ENCODE measurements at regions not wholly inside any gene's neighbourhood (a gene's known extent, or its start where the extent isn't known, plus 50 kb on each side); places are given as distances from the start of the nearest gene placed in this dataset.

- no peak overlapping the region for H3K4me3 ChIP-seq (replicated peaks in 1 of 2; ENCODE audit: low read depth in 1 of 2, low read length in 2 of 2)
- H3K36me3 ChIP-seq (ENCODE audit: control insufficient read depth in 1 of 2, insufficient read depth in 2 of 2, low read length in 2 of 2): no peaks in the 10 kb centered on the region
- intact Hi-C loops (cut with micrococcal nuclease): no loop called here
- no peak for ATAC-seq
- no peak overlapping the region for H3K27ac ChIP-seq (ENCODE audit: low read depth, low read length)
- no peaks in the 10 kb centered on the region for H3K9me2 ChIP-seq (ENCODE audit: insufficient read depth)
- no peak overlapping the region for H2AFZ ChIP-seq (ENCODE audit: low read depth, low read length, poor library complexity, severe bottlenecking)
- peaks cover 17% of the 10 kb centered on the region for H3K27me3 ChIP-seq (ENCODE audit: insufficient read depth, low read length)
- no peak overlapping the region for H3K4me2 ChIP-seq (ENCODE audit: low read length)
- H3K9ac ChIP-seq (ENCODE audit: low read length): no peak overlapping the region
- TF ChIP-seq SIN3A (IDR thresholded peaks at IDR 0.05; ENCODE audit: low read depth): no peak
- TF ChIP-seq JUND (IDR thresholded peaks at IDR 0.05): no peak
- no peak for TF ChIP-seq CBX3 (IDR thresholded peaks at IDR 0.05; ENCODE audit: low read depth)
- no peak for TF ChIP-seq ZBTB33 (IDR thresholded peaks at IDR 0.05; ENCODE audit: extremely low read depth, insufficient replicate concordance, low read length)
- TF ChIP-seq RAD21 (IDR thresholded peaks at IDR 0.05; ENCODE audit: low read depth): no peak
- no peak for TF ChIP-seq EZH2phosphoT487 (IDR thresholded peaks at IDR 0.05; ENCODE audit: borderline replicate concordance)
- no peak for TF ChIP-seq EGR1 (IDR thresholded peaks at IDR 0.05; ENCODE audit: low read depth)
- no peak for TF ChIP-seq ELF1 (IDR thresholded peaks at IDR 0.05; ENCODE audit: borderline replicate concordance, low read depth)
- no peaks in the 10 kb centered on the region for H3K79me2 ChIP-seq (ENCODE audit: insufficient read depth, low read length)
- no peak for DNase-seq (ENCODE audit: low read depth, low spot score)
- no peaks in the 10 kb centered on the region for H3K9me3 ChIP-seq (ENCODE audit: control insufficient read depth in 1 of 2, insufficient read depth in 1 of 2, low read depth in 1 of 2, low read length in 2 of 2)
- ChIA-PET POLR2A (no interaction called here), CTCF (no interaction called here), RAD21 (ENCODE audit: low non-redundant PET in 1 of 2, low total read pairs in 2 of 2, uncharacterized antibody in 2 of 2, unreplicated experiment in 2 of 2) (no interaction called here)
- BruUV-seq (replicated peaks): no TSS peak
- H3K4me1 ChIP-seq (ENCODE audit: control insufficient read depth in 1 of 2, insufficient read depth in 2 of 2, low read length in 2 of 2): no peaks in the 10 kb centered on the region
- H4K20me1 ChIP-seq (ENCODE audit: insufficient read depth): no peaks in the 10 kb centered on the region
Observed at GRCh38 chr2:17182399-17182798, 335.8 kb downstream of the RAD51AP2 start.

GRCh38 chr2:17181051-17181752, 337.0 kb downstream of the RAD51AP2 start:
- CTCF ChIA-PET: no interaction called here
- TF ChIP-seq ELF1 (IDR thresholded peaks at IDR 0.05; ENCODE audit: borderline replicate concordance, low read depth) (no peak), SRF (IDR thresholded peaks at IDR 0.05; ENCODE audit: low read depth) (no peak), EZH2 (IDR thresholded peaks at IDR 0.05) (no peak), SIN3A (IDR thresholded peaks at IDR 0.05; ENCODE audit: low read depth) (no peak), MAX (IDR thresholded peaks at IDR 0.05) (no peak), POLR2A (IDR thresholded peaks at IDR 0.05; ENCODE audit: borderline replicate concordance, extremely low read depth, insufficient read depth, insufficient read length) (no peak), CTCF (IDR thresholded peaks at IDR 0.05 in 2 of 3, conservative IDR thresholded peaks at IDR 0.05 in 1 of 3; ENCODE audit: borderline replicate concordance in 1 of 3, insufficient read depth in 1 of 3, low read depth in 2 of 3, low read length in 2 of 3) (no peak), YY1 (IDR thresholded peaks at IDR 0.05; ENCODE audit: extremely low read depth, insufficient replicate concordance, low read depth, low read length) (no peak), CBX3 (IDR thresholded peaks at IDR 0.05; ENCODE audit: low read depth) (no peak), FOSL1 (IDR thresholded peaks at IDR 0.05; ENCODE audit: low read depth) (no peak), ATF3 (IDR thresholded peaks at IDR 0.05) (no peak), TCF7L2 (IDR thresholded peaks at IDR 0.05; ENCODE audit: borderline replicate concordance, extremely low read depth, insufficient read depth, insufficient read length) (no peak)

More at GRCh38 chr2:17181051-17181752, 337.0 kb downstream of the RAD51AP2 start:
- Histone ChIP-seq H3K9me2 (ENCODE audit: insufficient read depth) (no peaks in the 10 kb centered on the region), H3K9me3 (ENCODE audit: control insufficient read depth in 1 of 2, insufficient read depth in 1 of 2, low read depth in 1 of 2, low read length in 2 of 2) (no peaks in the 10 kb centered on the region), H3K27me3 (ENCODE audit: insufficient read depth, low read length) (peaks cover 8% of the 10 kb centered on the region; the same call in 1 of the 2 replicates), H3K36me3 (ENCODE audit: control insufficient read depth in 1 of 2, insufficient read depth in 2 of 2, low read length in 2 of 2) (no peaks in the 10 kb centered on the region), H4K20me1 (ENCODE audit: insufficient read depth) (no peaks in the 10 kb centered on the region), H3K27ac (ENCODE audit: low read depth, low read length) (no peak overlapping the region), H3K4me3 (replicated peaks in 1 of 2; ENCODE audit: low read depth in 1 of 2, low read length in 2 of 2) (no peak overlapping the region), H3K79me2 (ENCODE audit: insufficient read depth, low read length) (no peaks in the 10 kb centered on the region), H3K9ac (ENCODE audit: low read length) (no peak overlapping the region), H2AFZ (ENCODE audit: low read depth, low read length, poor library complexity, severe bottlenecking) (no peak overlapping the region), H3K4me1 (ENCODE audit: control insufficient read depth in 1 of 2, insufficient read depth in 2 of 2, low read length in 2 of 2) (no peaks in the 10 kb centered on the region), H3K4me2 (ENCODE audit: low read length) (no peak overlapping the region)
- ChIA-PET POLR2A (no interaction called here), RAD21 (ENCODE audit: low non-redundant PET in 1 of 2, low total read pairs in 2 of 2, uncharacterized antibody in 2 of 2, unreplicated experiment in 2 of 2) (no interaction called here)
- no peak for DNase-seq (ENCODE audit: low read depth, low spot score)
- intact Hi-C loops (cut with micrococcal nuclease): no loop called here
- no TSS peak for BruUV-seq (replicated peaks)
- no peak for ATAC-seq

Data from HCT116 (cell line).